ENCODE measurements at regions not wholly inside any gene's neighbourhood (a gene's known extent, or its start where the extent isn't known, plus 50 kb on each side); places are given as distances from the start of the nearest gene placed in this dataset.

DNA sequence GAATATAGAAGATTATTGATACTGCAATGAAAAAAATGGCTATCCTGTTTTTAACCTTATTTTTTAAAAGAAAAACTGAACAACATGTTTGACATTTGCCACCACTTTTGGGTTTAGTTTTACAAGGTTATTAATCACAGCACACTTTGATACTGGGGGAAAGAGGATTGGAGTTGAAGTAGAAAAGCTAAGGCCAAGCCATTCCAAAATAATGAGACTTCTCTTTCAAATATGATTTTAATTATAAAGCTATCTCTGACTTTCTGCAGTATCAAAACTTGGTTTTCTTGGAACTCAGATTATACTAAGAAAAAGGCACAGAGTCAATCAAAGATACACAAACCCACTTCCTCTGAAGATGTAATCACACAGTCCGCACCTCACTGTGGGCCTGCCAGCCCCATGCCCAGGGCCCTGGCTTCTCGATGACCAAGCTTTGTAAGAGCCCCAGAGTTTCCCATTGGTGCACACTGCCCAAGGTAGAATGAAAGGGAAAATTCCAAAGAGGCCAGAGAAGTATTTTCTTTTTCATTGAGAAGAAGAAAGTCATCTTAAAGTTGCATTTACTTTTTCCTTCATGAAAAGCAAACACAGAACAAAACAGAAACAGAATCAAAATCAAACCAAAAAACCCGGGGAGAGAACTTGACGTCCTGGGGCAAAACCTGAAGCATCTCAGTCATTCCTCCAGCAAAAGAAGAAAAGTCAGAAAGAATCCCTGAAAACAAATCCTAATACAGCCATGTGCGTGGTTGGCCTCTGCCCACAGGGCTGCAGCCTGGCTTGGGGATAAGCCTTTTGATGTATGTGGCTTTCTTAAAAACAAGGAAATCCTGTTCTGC lies 187.7 kb upstream of the KLF6 start:
- DNase-seq = no peak
- CTCF ChIA-PET = no interaction called here
- no peak overlapping the region for H3K27ac Mint-ChIP-seq (ENCODE audit: unreplicated experiment)
- peaks cover 3% of the 10 kb centered on the region for H3K9me3 Mint-ChIP-seq (ENCODE audit: low read depth, unreplicated experiment)
- no TSS peak for BruUV-seq (replicated peaks)
- no peaks in the 10 kb centered on the region for H3K27me3 Mint-ChIP-seq (ENCODE audit: unreplicated experiment)
- peaks cover 26% of the 10 kb centered on the region for H3K4me1 Mint-ChIP-seq (ENCODE audit: low read depth, unreplicated experiment)
- intact Hi-C loops (cut with micrococcal nuclease; ENCODE audit: unreplicated experiment) = no loop called here
- H3K36me3 Mint-ChIP-seq (ENCODE audit: insufficient read depth, unreplicated experiment) = no peaks in the 10 kb centered on the region
- TF ChIP-seq, protein P1, sequence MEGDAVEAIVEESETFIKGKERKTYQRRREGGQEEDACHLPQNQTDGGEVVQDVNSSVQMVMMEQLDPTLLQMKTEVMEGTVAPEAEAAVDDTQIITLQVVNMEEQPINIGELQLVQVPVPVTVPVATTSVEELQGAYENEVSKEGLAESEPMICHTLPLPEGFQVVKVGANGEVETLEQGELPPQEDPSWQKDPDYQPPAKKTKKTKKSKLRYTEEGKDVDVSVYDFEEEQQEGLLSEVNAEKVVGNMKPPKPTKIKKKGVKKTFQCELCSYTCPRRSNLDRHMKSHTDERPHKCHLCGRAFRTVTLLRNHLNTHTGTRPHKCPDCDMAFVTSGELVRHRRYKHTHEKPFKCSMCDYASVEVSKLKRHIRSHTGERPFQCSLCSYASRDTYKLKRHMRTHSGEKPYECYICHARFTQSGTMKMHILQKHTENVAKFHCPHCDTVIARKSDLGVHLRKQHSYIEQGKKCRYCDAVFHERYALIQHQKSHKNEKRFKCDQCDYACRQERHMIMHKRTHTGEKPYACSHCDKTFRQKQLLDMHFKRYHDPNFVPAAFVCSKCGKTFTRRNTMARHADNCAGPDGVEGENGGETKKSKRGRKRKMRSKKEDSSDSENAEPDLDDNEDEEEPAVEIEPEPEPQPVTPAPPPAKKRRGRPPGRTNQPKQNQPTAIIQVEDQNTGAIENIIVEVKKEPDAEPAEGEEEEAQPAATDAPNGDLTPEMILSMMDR (IDR thresholded peaks at IDR 0.05; ENCODE audit: unreplicated experiment) = no peak
- H3K4me3 Mint-ChIP-seq (ENCODE audit: low read depth, unreplicated experiment) = no peak overlapping the region

DNA sequence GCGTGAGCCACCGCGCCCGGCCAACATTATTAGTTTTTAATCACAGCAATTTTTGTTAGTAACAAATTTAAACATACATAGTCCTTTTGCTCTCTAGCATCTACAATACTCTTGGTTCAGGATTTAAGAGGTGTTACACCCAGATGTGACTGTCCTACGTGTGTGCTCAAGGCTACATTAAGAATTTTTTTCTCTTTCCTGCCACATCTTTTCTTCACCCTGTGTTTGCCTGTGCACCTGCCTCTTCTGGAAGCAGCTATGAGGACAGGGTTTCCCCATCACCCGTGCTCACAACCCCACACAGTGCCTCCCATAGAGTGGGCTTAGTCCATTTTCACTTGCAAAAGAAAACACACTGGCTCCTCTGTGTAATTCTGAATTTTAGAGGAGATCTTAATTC lies 186.7 kb upstream of the KLF6 start:
- H3K4me3 Mint-ChIP-seq (ENCODE audit: low read depth, unreplicated experiment) = no peak overlapping the region
- H3K36me3 Mint-ChIP-seq (ENCODE audit: insufficient read depth, unreplicated experiment) = no peaks in the 10 kb centered on the region
- H3K4me1 Mint-ChIP-seq (ENCODE audit: low read depth, unreplicated experiment) = peaks cover 26% of the 10 kb centered on the region

DNA sequence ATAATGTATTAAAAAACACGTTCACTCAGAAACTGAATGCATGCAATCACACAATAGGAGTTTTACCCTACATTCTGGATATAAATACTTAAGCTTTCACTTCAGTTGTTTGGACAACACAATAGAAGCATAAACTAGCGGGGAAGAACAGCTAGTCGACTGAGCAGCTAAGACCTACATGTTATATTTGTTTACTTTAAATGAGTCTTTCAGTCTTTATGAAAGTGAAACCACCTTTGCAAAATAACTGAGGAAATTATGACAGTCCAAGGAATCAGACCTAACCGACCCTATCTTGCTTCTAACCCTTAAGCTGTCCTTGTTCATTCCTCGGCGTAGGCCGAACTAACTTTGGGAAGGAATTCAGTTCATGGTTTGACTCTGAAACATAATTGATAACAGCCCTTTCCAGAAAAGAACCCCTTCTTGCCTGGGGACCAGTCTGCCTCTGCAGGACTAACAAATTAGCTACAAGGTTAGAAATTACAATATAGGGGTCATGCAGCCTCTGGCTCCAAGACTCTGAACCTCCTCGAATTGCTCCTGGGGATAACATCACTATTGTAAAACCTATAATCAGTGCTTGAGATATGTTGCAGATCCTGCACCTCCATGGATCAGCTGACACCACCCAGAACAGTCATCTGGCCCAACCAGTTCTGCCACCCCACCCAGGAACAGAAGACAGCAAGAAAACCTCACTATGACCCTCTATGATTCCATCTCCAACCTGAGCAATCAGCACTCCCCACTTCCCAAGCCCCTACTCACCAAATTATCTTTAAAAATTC lies 185.1 kb upstream of the KLF6 start:
- CTCF ChIA-PET = interaction anchor here (0.5 kb wide), 1 partner anchor 280 kb away, joined by 4 read pairs; no protein-coding TSS in a partner anchor
- Mint-ChIP-seq H3K9me3 (ENCODE audit: low read depth, unreplicated experiment) (peaks cover 5% of the 10 kb centered on the region), H3K4me3 (ENCODE audit: low read depth, unreplicated experiment) (peak overlapping the region; percentile 62), H3K4me1 (ENCODE audit: low read depth, unreplicated experiment) (peaks cover 26% of the 10 kb centered on the region), H3K27me3 (ENCODE audit: unreplicated experiment) (no peaks in the 10 kb centered on the region), H3K36me3 (ENCODE audit: insufficient read depth, unreplicated experiment) (no peaks in the 10 kb centered on the region), H3K27ac (ENCODE audit: unreplicated experiment) (peak overlapping the region; percentile 81)
- DNase-seq = peak; percentile 74
- intact Hi-C loops (cut with micrococcal nuclease; ENCODE audit: unreplicated experiment) = no loop called here
- BruUV-seq (replicated peaks) = no TSS peak
- TF ChIP-seq, protein P1 (IDR thresholded peaks at IDR 0.05; ENCODE audit: unreplicated experiment) = no peak

More for the DNA sequence above, 186.7 kb upstream of the KLF6 start:
- CTCF ChIA-PET = no interaction called here
- Mint-ChIP-seq H3K9me3 (ENCODE audit: low read depth, unreplicated experiment) (peaks cover 5% of the 10 kb centered on the region), H3K27ac (ENCODE audit: unreplicated experiment) (no peak overlapping the region), H3K27me3 (ENCODE audit: unreplicated experiment) (no peaks in the 10 kb centered on the region)
- TF ChIP-seq, protein P1 (IDR thresholded peaks at IDR 0.05; ENCODE audit: unreplicated experiment) = no peak
- BruUV-seq (replicated peaks) = no TSS peak
- intact Hi-C loops (cut with micrococcal nuclease; ENCODE audit: unreplicated experiment) = no loop called here
- DNase-seq = no peak

DNA sequence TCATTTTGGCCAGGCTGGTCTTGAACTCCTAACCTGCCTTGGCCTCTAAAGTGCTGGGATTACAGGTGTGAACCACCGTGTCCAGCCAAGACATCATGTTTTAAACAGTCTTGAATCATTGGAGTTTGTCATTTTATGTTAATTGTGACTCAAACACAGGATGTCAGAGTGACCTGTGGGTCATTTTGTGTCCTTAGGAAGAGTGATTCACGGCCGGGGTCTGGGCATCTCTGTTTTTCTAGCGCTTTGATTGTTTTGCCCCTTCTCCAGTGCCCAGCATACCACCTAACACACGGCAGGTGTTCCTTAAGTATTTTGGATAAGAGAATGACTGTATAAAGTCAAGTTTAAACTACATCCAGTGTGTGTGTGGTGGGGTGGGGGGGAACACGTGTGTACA lies 183.7 kb upstream of the KLF6 start:
- no peaks in the 10 kb centered on the region for H3K27me3 Mint-ChIP-seq (ENCODE audit: unreplicated experiment)
- H3K27ac Mint-ChIP-seq (ENCODE audit: unreplicated experiment) = no peak overlapping the region
- H3K4me3 Mint-ChIP-seq (ENCODE audit: low read depth, unreplicated experiment) = no peak overlapping the region
- no peak for DNase-seq
- no TSS peak for BruUV-seq (replicated peaks)
- TF ChIP-seq, protein P1 (IDR thresholded peaks at IDR 0.05; ENCODE audit: unreplicated experiment) = no peak
- no peaks in the 10 kb centered on the region for H3K36me3 Mint-ChIP-seq (ENCODE audit: insufficient read depth, unreplicated experiment)
- CTCF ChIA-PET = no interaction called here
- intact Hi-C loops (cut with micrococcal nuclease; ENCODE audit: unreplicated experiment) = no loop called here
- H3K4me1 Mint-ChIP-seq (ENCODE audit: low read depth, unreplicated experiment) = peaks cover 38% of the 10 kb centered on the region
- peaks cover 3% of the 10 kb centered on the region for H3K9me3 Mint-ChIP-seq (ENCODE audit: low read depth, unreplicated experiment)

Measured in Calu3 (cell line).